NCI-H460 (cell line): ENCODE measurements at regions not wholly inside any gene's neighbourhood (a gene's known extent, or its start where the extent isn't known, plus 50 kb on each side); places are given as distances from the start of the nearest gene placed in this dataset.

ENCODE experiments used
- DNase-seq: peaks from one replicate; pipeline ENCODE4 v3.0.0-alpha.2; 2016; ENCODE audit warnings: low read depth; ENCODE audit errors: extremely low read depth
- small RNA-seq, 2 experiments: library from RNA; depleted of rRNA; stranded (forward); fragments of <200 nt; gene quantifications; one replicate each; pipeline ENCODE3, GENCODE V24; 2014

DNA sequence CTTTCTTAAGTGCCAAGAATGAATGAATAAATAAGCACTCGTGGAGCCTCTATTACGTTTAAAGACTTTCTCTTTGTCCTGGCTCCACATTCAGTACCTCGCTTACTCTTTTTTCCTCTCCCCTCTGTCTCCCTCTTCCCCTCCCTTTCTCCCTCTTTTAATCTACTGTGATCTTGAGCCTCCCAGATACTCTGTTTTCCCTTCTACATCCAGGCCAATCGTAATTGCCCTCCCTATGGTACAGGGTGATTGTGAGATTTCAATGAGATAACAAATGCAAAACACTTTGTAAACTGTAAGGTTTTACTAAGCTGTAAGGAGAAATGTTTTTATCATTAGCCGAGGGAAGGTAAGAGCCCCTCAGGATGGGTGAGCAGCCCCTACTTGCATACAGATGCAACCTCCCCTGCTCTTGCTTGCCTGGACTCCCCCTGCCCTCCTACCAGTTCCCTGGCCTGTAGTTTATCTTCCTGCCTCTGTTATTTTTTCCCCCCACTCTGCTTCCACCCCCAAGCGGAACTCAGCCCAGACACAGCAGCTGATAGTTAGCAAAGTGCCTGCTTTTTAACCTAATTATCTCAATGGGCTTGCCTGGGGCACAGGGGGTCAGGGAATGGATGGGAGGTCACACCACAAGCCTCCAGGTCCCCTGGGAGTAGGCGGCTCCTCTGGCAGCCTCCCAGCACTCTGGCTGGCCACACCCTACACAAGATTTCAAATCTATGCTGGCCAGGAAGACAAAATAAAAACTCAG, 76.9 kb upstream of the CADM1 start:
- DNase-seq, result no peak

DNA sequence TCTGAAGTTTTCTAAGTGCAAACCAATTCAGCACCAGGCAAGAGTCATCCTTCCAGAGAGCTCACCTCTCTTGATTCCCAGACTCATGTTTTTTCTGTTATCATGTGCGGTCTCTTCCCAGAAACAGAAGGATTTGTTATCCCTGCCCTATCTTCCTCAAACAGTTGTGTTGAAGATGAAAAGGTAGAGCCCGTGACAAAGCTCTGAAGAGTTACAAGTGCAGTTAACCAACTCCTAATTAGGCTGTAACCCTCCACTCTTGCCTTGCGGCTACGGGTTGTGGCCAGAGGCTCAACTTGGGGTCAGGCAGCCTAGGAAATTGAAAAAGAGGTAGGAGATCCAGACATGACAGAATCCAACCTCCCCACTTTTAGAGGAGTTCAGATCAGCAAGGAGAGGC, 76.2 kb upstream of the CADM1 start:
- DNase-seq, result no peak

DNA sequence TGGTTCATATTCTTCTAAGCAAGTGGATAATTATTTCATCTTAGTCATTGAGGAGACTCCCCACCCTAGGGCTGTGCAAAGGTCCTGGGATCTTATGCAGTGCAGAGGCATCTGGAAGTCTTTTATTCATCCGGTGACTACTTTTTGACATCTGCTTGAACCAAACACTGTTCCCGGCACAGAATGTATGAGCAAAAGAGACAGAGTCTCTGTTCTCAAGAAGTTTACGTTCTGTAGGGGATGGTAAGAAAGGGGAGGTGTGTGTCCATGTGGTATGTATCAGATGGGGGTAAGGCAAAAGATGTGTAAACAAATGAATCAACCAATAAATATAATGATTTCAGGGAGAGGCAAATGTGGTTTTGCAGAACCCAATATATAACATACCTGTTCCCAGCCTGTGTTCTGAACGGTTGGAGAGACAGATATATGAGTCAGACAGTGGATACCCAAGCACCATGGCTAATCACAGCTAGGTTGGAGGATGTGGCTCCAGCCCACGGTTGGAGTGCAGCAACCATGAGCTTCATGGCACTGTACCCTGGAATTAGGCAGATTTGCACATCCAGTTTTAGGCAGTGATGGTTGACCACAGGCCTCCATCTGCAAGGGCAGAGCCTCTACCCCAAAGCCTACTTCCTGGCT, 75.1 kb upstream of the CADM1 start:
- no peak for DNase-seq

- DNase-seq, result no peak
Measured at GRCh38 chr11:115578275-115578674, 74.1 kb upstream of the CADM1 start.

GRCh38 chr11:115577701-115578100, 73.5 kb upstream of the CADM1 start:
- DNase-seq, result no peak

DNA sequence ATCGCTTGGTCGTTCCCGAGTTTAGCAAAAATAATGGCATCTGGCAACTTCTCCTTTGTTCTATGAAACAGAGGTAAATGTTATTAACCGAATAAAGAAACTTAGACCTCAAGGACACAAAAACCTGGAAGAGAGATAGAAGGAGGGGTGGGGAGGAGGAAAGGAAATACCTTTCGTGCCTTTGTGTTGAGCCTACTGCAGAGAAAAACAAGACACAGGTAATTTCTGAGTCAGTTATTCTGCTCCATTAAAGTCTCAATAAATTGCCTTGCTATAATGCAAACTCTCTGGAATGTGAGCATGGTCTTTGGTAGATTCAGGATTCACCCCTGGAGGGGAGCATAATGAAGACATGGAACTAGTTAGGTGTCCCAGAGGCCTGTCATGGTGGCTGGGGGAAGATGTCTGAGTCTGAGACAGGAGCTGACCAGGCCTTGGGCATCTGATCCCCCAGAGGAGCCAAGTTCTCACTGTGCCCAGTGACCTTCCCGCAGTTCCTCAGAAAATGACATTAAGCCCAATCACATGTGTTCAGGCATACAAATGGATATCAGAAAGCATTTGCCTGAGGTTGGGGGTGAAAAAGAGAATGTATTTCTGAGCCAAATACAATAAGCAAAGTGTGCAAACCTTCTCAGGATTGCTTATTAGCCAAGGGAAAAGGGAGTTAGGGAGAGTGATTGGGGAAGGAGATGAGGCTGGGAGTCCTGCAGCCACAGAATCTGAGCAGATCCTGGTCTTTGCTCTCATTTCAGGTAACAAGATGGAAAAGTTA, 72.6 kb upstream of the CADM1 start:
- no peak for DNase-seq

DNA sequence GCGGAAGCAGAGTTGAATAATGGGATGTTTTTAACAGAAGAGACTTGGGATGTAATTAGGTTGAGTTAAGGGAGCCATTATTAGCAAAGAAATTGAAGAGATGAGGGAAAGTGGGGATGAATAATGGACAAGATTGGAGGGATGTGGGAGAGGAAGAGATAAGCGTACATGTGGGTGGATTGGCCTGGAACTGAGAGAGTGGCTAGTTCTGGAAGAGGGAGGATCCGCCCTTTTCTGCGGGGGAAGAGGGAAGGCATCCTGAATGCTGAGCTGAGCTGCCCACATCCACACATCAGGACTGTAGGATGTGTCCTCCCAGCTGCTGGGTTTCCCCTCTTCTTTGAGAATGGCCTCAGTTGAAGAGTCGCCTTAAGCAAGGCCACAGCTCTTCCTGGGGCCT, 68.3 kb upstream of the CADM1 start:
- no peak for DNase-seq

GRCh38 chr11:115566180-115566764, 62.1 kb upstream of the CADM1 start:
- DNase-seq, result no peak

DNA sequence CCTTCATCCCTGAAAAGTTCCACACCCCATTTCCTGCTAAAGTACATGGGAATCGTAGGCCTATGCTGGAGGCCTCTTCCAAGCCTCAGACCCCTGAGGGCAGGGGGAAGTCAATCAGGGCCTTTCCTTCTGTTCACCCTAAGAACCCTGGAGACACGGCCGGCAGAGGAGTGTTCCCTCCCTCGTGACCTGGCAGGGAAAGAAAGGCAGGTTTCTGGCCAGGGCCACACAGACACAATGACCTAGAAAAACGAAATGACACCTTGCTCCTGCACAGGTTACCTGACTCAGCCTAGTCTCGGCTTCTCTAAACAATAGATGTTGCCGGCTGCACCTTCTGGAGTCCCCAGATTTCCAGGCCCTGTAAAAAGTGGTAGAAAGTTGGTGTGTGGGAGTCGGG, 60.6 kb upstream of the CADM1 start:
- no peak for DNase-seq

DNA sequence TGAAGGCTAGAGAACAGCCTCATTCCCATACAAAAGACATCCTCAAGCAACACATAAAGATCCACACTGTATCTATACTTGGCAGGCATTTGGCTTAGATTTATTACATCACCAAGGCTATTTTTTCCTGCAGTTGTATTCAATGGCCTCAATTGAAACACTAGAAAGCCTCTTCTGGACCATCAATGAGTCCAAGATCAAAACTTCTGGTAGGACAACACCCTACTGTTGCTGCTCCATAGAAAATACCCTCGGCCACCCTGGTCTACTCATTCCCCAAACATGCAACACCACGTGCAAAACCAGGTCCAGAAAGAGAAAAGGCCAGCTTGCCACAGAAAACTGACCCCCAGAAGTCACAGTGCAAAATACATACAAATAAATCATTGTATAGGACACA, 56.9 kb upstream of the CADM1 start:
- no peak for DNase-seq

DNA sequence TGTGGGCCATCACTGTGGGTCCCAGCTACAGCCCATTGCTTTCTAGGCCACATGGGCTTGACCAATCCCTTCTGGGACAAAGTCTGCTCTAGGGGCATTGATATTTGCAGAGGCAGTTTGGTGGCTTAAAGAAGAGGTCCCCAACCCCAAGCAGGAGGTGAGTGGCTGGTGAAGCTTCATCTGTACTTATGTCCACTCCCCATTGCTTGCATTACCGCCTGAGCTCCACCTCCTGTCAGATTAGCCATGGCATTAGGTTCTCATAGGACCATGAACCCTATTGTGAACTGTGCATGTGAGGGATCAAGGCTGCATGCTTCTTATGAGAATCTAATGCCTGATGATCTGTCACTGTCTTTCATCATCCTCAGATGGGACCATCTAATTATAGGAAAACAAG, 54.4 kb upstream of the CADM1 start:
- no peak for DNase-seq

DNA sequence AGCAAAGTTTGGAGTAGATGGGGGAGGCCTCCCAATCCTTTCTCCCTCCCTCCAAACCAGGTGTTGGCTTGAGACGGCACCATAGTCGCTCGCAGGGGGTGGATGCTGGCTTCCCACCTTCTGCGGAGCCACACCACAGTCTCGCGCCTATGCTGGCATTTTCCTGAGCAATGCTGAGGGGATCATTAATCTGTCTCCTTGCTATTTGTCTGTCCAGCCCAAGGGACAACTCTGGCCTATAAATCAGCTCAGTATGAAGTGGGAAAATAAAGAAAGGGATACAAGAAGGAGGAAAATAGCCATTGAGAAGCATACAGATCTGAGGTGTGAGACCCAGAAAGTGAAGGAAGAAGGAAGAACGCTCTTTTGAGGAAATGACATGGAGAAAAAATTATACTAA, 53.5 kb upstream of the CADM1 start:
- DNase-seq, result no peak

- no peak for DNase-seq
Measured at GRCh38 chr11:115556984-115557383, 52.8 kb upstream of the CADM1 start.

GRCh38 chr11:115555336-115556090, 51.3 kb upstream of the CADM1 start:
- DNase-seq, result no peak

Small RNAs in the stretch of these regions (small RNA-seq; reads per million reads assigned to genes)
- gene AP000770.2 (0 reads per million in 2 experiments), gene RF01210 (0.02 to 0.06 reads per million in 2 experiments), gene RPL12P46 (0 reads per million in 2 experiments)
